NCI-H460 (cell line): ENCODE measurements at regions not wholly inside any gene's neighbourhood (a gene's known extent, or its start where the extent isn't known, plus 50 kb on each side); places are given as distances from the start of the nearest gene placed in this dataset.
"Not testable (repeated sequence)": the region's sequence is repeated elsewhere in the genome, so short reads cannot be mapped to it uniquely, and the experiment has no call there.

Experiments used
- DNase-seq: peaks from one replicate; pipeline ENCODE4 v3.0.0-alpha.2; 2016; ENCODE audit warnings: low read depth; ENCODE audit errors: extremely low read depth

- DNase-seq, result no peak
Observed at GRCh38 chr21:35457097-35457804, 408.1 kb upstream of the RUNX1 start.

DNA sequence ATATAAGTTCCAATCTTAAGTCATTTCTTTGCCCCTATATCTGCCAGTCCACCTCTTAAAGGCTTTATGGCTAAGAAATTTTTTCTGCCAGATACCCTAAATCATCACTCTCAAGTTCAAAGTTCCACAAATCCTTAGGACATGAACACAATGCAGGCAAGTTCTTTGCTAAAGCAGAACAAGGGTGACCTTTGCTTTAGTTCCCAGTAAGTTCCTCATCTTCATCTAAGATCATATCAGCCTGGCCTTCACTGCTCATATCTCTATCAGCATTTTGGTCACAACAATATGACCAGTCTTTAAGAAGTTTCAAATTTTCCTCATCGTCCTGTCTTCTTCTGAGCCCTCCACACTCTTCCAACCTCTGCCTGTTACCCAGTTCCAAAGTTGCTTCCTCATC lies 402.2 kb upstream of the RUNX1 start:
- DNase-seq, result no peak

- DNase-seq, result no peak
Observed at GRCh38 chr21:35450830-35451229, 401.7 kb upstream of the RUNX1 start.

DNA sequence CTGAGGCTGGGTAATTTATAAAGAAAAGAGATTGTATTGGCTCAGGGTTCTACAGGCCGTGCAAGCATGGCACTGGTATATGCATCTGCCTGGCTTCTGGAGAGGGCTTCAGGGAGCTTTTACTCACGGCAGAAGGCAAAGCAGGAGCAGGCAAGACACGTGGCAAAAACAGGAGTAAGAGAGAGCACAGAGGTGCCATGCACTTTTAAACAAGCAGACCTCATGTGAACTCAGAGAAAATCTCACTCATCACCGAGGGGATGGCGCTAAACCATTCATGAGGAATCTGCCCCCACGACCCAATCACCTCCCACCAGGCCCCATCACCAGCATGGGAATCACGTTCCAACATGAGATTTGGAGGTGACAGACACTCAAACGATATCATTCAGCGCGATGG lies 400.7 kb upstream of the RUNX1 start:
- DNase-seq, result no peak

DNA sequence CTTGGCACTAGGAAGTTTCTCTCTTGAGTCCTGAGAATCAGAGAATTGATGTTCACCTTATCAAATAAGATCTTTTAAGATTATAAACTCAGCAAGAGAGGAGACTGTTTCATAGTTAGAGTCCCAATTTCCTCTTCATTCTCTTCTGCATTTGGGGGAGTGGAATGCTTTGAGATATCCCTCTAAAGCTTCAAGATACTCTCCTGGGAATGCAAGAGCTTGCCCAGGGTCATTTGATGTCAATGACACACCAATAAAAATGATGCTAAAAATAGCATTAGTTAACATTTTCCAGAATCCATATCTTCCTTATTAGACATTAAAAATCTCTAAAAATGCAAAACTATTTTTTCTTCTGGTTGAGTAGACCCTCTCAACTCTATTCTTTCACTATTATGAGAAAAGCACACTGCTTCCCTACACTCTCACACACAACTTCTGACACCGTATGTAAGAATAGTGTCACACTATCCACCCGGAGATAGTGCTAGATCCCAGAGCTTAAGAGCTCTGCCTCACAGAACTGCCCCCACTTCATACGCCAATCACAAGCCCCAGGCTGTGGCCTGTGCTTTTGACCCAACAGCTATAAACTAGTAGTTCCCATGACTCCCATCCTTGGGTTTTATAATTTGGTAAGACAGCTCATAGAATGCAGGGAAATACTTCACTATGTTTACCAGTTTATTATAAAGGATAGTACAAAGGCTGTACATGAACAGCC lies 399.9 kb upstream of the RUNX1 start:
- no peak for DNase-seq

GRCh38 chr21:35444391-35444790 lies 395.3 kb upstream of the RUNX1 start:
- DNase-seq, result no peak

DNA sequence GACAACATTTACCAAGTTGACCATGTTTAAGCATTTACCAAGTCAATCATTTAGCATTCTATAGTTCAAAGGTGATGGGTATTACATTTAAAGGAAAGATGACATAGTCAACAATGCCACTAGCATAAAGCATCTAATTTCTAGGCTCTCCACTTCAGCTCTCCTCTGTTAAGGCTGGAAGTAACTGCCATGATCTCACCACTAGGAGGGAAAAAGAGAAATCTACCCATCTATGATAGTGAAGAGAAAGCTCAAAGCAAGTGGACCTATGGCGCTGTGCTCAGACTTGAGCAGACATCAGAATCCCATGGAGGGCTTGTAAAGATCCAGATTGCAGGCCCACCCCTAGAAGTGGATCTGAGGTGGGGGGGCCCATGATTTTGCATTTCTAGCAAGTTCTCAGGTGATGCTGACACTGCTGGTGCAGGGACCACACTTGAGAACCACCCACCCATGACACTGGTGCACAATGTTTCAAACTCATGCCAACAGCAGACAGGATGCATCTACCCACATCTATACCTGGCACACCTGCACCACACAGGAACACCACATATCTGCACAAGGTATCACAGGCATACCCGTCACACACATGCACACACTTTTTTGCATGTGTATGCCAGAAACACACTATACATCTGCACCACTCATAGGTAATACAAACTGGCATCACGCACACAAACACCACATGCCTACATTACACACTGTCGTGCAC lies 392.9 kb upstream of the RUNX1 start:
- DNase-seq, result no peak

DNA sequence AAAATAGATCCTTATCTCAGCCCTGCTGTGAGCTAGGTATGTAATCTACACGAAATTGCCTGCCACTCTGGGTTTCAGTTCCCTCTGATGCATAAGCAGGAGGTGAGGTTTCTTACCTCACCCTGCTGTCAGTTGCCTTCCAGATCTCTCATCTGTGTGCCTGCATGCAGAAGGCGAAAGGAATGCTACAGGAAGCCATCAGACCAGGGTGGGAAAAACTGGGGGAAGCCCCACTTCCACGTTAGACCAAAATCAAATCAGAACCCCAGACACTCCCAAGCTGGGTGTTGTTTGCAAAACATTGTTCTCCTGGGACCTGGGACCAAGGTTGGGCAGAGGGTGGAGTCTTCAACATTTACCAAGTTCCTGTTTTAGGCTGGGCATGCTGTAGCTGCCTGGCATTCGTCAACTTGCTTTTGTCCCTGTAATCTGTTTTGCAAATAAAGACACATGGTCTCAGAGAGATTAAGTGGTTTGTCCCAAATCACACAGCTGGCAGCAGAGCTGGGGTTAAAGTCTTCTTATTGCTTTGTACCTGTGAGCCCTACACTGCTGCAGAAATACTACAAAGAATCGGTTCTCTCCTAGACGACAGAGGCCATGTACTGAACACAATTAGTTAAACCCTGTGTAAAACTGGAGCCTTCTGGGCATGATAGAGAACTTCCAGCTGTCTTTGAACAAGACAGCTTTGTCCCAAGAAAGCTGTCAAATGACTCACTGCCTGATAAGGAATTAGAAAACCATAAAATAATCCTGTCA lies 389.7 kb upstream of the RUNX1 start:
- DNase-seq, result no peak

DNA sequence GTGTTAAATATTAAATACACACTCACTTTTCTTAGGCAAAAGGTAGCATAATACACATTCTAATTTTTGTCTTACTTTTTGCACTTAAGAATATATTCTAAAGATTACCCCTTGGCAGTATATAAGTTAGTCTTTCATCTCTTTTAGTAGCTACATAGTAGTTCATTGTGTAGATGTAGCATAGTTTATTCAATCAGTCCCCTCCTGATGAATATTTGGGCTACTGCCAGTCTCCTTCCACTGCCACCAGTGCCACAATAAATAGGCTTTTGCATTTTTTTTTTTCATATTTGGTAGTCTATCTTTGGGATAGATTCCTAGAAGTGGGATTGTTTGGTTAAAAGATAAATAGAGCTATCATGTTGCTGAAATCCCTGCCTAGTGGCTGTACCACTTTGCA lies 388.8 kb upstream of the RUNX1 start:
- no peak for DNase-seq

DNA sequence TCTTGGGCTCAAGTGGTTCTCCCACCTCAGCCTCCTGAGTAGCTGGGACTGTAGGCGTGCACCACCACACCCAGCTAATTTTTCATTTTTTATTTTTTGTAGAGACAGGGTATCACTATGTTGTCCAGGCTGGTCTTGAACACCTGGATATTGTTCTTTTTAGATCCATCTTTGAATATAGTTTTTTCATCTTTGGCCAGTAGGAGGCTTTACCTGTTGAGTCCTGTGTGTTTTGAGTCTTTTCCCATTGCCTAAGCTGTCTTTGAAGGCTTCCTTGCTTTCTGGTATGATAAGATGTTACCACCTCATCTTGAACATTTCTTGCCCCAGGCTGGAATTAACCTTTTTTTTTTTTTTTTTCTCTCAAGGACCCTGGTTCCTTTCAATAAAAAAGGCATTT lies 387.8 kb upstream of the RUNX1 start:
- DNase-seq, result no peak

DNA sequence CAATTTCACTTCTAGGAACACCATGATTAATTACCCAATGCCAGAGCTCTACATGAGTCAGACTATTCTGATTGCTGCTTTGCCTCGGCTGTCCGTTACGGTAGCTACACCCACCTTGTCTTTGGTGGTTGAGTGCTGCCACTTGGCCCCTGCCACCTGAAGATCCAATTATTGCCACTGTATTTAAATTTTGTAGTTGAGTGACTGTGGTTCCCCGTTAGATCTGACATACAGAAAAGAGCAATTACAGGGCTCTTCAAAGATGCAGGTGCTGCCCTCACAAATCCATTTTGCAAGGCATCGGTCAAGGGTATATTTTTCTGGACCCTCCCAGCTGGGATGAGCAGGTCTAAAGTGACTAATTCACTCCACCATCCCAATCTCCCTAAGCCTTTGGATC lies 383.5 kb upstream of the RUNX1 start:
- not testable (repeated sequence) for DNase-seq

DNA sequence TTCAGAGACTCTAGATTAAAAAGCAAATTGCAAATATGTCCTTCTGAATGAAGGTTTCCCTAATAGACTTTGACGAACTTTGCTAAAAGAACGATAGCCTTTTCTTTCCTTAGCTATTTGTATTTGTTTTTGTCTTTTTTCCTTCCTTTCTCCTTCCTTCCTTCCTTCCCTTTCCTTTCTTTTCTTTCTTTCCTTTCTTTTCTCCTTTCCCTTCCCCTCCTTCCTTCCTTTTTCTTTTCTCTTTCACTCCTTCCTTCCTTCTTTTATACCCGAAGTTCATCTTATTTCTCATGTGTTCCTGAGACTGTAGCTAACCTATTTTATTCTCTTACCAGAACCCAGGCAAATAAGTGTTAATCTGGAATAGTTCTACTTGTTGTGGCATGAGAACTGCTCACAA lies 381.2 kb upstream of the RUNX1 start:
- no peak for DNase-seq

- DNase-seq, result no peak
Observed at GRCh38 chr21:35428937-35429336, 379.8 kb upstream of the RUNX1 start.

DNA sequence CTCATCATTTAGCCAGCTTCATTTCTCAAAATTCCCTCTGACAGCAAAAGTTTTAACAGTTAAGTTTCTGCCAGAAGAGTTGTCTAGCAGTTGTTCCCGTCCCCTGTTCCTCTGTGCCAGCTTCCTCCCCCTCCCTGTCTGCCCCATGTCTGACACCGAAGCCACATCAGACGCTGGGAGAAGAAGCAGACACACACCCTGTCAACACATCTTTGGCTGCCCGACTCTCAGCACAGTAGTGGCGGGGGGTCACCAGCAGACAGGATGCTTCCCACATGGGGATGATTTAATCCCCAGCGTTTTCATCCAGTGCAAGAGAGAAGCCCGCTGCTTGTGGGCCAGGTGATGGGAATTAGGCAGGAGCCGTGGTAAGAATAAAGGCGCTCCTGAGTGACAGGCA lies 379.4 kb upstream of the RUNX1 start:
- no peak for DNase-seq

DNA sequence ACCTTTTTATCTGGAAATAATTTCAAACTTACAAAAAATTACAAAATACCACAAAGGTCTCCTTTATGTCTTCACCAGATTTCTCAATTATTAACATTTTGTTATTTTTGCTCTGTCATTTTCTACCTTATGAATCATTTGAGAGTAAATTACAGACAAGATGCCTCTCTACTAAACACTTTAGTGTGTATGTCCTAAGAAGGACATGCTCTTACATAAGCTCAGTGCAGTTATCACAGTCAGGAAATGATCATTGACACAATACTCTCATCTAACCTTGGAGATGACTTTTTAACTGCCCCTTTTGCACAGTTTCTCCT lies 378.9 kb upstream of the RUNX1 start:
- no peak for DNase-seq

- DNase-seq, result no peak
Observed at GRCh38 chr21:35427320-35428000, 378.4 kb upstream of the RUNX1 start.

DNA sequence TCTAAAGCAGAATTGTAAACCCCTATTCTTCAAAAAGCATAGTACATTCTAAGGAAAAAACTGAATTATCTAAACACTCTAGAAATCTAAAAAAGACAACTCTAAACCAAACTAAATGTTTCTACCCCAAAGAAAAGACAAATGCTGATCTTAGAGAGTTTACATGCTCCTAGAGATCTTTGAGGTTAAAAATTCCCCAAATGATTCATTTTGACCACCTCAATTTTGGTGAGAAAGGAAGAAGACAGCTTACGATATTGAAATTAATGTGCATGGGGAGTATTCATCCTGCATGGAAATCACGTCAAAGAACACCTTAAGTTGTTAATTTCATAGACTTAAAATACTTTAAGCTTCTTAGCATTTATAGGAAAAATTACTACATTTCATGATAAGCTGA lies 377.8 kb upstream of the RUNX1 start:
- DNase-seq, result no peak

DNA sequence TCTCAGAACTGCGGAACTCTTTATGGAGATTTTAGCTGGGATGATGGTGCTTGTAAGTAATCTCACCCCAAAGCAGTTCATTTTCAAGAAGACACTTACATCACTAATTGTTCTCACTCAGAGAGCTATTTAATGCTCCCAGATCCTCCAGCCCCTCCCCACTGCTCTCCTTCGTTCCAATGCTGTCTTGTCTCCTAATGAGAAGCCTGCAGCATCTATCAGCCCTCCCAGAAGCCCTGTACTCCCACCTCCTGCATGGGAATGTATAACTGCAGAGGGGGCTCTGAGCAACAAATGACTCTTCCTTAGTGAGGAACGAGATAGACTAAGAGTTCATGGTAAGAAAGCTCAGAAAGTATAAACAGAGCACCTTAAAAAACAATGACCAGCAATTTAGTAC lies 377.4 kb upstream of the RUNX1 start:
- DNase-seq, result no peak

- DNase-seq, result no peak
Observed at GRCh38 chr21:35424122-35424521, 375.0 kb upstream of the RUNX1 start.

- DNase-seq, result no peak
Observed at GRCh38 chr21:35423709-35424108, 374.6 kb upstream of the RUNX1 start.

DNA sequence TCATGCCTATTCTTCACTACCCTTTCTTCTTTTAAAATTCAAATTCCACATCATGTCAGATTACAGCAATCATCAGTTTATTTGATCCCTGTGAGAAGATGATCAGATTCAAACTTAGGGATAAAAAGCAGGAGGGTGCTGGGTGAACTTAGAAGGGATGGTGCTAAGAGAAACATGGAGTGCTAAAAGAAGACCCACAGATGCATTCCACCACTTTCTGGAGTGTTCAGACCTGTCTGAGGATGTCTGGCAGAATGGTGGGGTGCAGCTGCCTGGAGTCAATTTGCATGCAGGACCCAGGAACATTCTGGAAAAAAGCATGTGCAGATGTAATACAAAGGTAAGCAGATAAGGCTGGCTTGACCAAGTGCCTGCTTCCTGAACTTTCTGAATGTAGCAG lies 372.9 kb upstream of the RUNX1 start:
- no peak for DNase-seq
